Naive thymus-derived CD8-positive, alpha-beta T cell (primary cell): ENCODE measurements at regions not wholly inside any gene's neighbourhood (a gene's known extent, or its start where the extent isn't known, plus 50 kb on each side); places are given as distances from the start of the nearest gene placed in this dataset.
"Not testable (repeated sequence)": the region's sequence is repeated elsewhere in the genome, so short reads cannot be mapped to it uniquely, and the experiment has no call there.

Experiments
- ATAC-seq, 2 donors: fragments of 150-1000 bp; cut with Tn5 transposase in 1 of 2; sonication (Bioruptor Pico), chemical (Tn5 transposase) in 1 of 2; 1 replicate in 1 of 2; 2 replicates in 1 of 2; pipeline ENCODE4 v1.10.0; 2021; ENCODE audit warnings: mild to moderate bottlenecking in 2 of 2, moderate library complexity in 2 of 2
- POLR2A ChIA-PET: fragments of 350-600 bp; sonication (Branson Sonifier 250); formaldehyde crosslinking; loops from one replicate; lab custom pipeline; 2021; ENCODE audit warnings: antibody characterized with exemption; lab: Charles Lee
- DNase-seq, 10 donors: peaks; one replicate each; pipeline versions ENCODE4 v3.0.0 to v3.0.0-alpha.2; 2020 to 2022
- H3K27ac Mint-ChIP-seq, 10 donors: one replicate each; pipeline ENCODE4 v1.8.0; 2020 to 2022; ENCODE audit warnings: mild to moderate bottlenecking in 10 of 10, mixed read lengths in 10 of 10, moderate library complexity in 4 of 10, inconsistent platforms in 1 of 10
- H3K27me3 Mint-ChIP-seq, 5 donors: one replicate each; pipeline ENCODE4 v1.8.0; 2021 to 2022; ENCODE audit warnings: mixed read lengths in 5 of 5
- H3K36me3 Mint-ChIP-seq, 3 donors: one replicate each; pipeline ENCODE4 v1.8.0; 2020 to 2022; ENCODE audit warnings: mixed read lengths in 3 of 3, mild to moderate bottlenecking in 2 of 3, inconsistent platforms in 1 of 3
- H3K4me1 Mint-ChIP-seq, 4 donors: one replicate each; pipeline ENCODE4 v1.8.0; 2021 to 2022; ENCODE audit warnings: mixed read lengths in 4 of 4
- H3K4me3 Mint-ChIP-seq, 10 donors: one replicate each; pipeline ENCODE4 v1.8.0; 2020 to 2022; ENCODE audit warnings: mild to moderate bottlenecking in 10 of 10, mixed read lengths in 10 of 10, moderate library complexity in 6 of 10, inconsistent platforms in 1 of 10
- H3K9me3 Mint-ChIP-seq, 9 donors: one replicate each; pipeline ENCODE4 v1.8.0; 2020 to 2022; ENCODE audit warnings: mixed read lengths in 9 of 9, mild to moderate bottlenecking in 3 of 9, inconsistent platforms in 1 of 9, moderate library complexity in 1 of 9

DNA sequence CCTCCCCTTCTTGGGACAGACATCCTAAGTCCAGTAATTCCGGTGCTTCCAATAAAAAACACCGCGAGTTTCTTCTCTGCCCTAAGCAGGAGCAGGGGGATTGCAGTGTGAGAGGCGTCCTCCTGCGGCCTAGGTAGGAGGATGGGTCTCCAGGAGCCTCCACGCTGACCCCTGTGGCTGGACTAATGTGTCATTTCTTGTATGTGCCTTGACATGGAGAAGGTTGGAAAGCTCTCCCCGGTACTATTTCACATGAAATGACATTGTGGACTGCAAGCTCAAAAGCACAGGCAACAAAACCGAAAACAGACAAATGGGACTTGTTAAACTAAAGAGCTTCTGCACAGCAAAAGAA is 66.6 kb upstream of the ENPP6 start:
- H3K27me3 Mint-ChIP-seq = no peaks in the 10 kb centered on the region
- H3K36me3 Mint-ChIP-seq = no peaks in the 10 kb centered on the region
- peaks cover 14 to 66% (median 53%) of the 10 kb centered on the region in 4 donors for H3K4me1 Mint-ChIP-seq
- H3K27ac Mint-ChIP-seq = peak overlapping the region in 1 of 10 donors; percentile 44
- H3K9me3 Mint-ChIP-seq = no peaks in the 10 kb centered on the region
- no peak for DNase-seq
- POLR2A ChIA-PET = no interaction called here
- no peak overlapping the region for H3K4me3 Mint-ChIP-seq
- no peak for ATAC-seq

DNA sequence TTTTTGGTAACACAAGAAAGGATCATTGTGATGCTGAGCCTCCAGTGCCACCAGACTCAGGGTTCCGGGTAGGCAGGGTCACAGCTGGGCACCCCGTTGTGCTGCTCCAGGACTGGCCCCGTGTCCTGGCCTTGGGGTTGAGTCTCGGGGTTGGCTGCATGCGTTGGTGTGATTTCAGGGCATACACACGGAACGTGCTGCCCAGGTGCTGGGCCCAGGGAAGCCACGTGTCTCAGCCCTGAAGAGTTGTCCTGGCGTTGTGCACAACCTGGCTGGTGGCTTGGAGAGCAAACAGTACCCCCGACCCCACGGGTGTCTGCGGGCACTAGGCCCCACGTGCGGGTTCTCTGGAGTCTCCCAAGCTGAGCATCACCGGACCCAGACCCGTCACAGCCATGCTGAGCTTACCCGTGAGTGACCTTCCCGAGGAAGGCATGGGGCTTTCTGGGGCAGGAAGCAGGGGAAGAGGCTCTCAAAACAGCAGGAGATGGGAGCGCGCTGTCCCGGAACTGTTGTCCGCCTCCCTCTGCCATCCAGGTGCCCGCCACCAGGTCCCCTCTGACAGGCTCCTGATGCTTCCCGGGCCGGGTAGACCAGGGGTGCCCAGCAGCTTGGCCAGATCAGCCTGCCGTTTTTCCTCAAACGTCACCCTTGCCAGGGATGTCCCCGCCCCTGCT is 66.1 kb upstream of the ENPP6 start:
- H3K4me3 Mint-ChIP-seq = no peak overlapping the region
- peaks cover 11 to 61% (median 48%) of the 10 kb centered on the region in 4 donors for H3K4me1 Mint-ChIP-seq
- no peaks in the 10 kb centered on the region for H3K27me3 Mint-ChIP-seq
- DNase-seq (no peak), ATAC-seq (no peak)
- H3K36me3 Mint-ChIP-seq = peaks cover 0 to under 1% (median 0%) of the 10 kb centered on the region in 3 donors
- no peak overlapping the region for H3K27ac Mint-ChIP-seq
- no peaks in the 10 kb centered on the region for H3K9me3 Mint-ChIP-seq
- POLR2A ChIA-PET = no interaction called here

DNA sequence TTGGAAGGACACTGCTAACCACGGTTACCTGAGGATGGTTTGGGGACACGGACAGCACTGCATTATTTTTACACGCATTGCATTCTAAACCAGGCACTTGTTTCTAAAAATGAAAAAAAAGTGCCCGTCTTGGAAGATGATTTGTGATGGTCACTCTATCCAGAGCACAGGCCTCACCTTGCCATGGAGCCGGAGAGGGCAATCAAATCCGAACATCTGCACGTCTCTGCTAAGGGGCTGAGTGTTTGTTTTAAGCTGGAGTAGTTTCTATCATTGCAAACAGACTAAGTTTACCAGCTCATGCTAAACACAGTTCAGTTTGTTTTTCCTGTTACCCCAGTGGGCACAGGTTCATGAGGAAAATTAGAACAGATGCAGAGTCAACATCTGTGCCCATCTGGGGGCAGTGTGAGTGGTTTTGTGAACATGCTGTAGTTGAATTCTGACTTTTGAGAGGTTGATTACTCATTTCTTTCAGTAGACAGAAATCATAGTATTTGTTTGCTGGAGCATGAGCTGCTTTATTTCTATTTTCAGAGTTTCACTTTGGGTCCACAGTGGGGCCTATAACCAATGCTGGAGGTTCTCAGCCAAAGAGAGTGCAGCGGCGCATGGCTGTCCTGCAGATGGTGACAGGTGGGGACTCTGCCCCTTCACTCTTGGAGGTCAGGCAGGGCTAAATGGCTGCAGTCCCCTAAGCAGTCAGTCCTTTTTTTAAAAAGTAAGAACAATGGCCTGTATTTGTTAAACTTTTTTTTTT is 65.4 kb upstream of the ENPP6 start:
- no peaks in the 10 kb centered on the region for H3K9me3 Mint-ChIP-seq
- no peaks in the 10 kb centered on the region for H3K27me3 Mint-ChIP-seq
- no peak for ATAC-seq
- peaks cover 0 to 4% (median 0%) of the 10 kb centered on the region in 3 donors for H3K36me3 Mint-ChIP-seq
- DNase-seq = no peak
- POLR2A ChIA-PET = interaction anchor here (3.0 kb wide), 1 partner anchor 14 kb away, joined by 9 read pairs; no protein-coding TSS in a partner anchor
- H3K4me3 Mint-ChIP-seq = peak overlapping the region in 1 of 10 donors; percentile 28
- peaks cover 7 to 54% (median 41%) of the 10 kb centered on the region in 4 donors for H3K4me1 Mint-ChIP-seq
- H3K27ac Mint-ChIP-seq = peak overlapping the region in 5 of 10 donors; percentile 18 to 82 (median 61)

DNA sequence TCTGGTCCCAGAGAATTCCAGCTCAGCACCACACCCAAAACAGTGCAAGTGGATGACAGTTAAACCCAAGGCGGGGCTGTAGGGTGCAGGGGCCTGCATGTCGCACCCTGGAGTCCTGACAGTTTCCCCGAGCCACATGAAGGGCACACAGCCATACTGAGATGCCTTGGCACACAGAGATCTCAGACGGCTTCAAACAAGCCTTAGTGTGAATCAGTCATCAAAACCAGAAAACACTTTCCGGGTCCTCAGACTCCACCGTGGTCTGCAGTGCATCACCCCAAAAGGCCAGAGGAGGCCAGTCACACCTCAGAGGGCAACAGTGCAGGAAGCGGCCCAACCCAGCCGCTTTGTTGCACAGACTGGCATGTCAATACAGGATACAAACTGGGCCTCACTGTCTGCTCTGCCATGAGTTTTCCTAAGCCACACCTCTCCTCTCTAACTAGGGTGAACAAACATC is 64.6 kb upstream of the ENPP6 start:
- H3K4me1 Mint-ChIP-seq = peaks cover 7 to 47% (median 34%) of the 10 kb centered on the region in 4 donors
- peak overlapping the region in 2 of 10 donors; percentile 26 for H3K4me3 Mint-ChIP-seq

DNA sequence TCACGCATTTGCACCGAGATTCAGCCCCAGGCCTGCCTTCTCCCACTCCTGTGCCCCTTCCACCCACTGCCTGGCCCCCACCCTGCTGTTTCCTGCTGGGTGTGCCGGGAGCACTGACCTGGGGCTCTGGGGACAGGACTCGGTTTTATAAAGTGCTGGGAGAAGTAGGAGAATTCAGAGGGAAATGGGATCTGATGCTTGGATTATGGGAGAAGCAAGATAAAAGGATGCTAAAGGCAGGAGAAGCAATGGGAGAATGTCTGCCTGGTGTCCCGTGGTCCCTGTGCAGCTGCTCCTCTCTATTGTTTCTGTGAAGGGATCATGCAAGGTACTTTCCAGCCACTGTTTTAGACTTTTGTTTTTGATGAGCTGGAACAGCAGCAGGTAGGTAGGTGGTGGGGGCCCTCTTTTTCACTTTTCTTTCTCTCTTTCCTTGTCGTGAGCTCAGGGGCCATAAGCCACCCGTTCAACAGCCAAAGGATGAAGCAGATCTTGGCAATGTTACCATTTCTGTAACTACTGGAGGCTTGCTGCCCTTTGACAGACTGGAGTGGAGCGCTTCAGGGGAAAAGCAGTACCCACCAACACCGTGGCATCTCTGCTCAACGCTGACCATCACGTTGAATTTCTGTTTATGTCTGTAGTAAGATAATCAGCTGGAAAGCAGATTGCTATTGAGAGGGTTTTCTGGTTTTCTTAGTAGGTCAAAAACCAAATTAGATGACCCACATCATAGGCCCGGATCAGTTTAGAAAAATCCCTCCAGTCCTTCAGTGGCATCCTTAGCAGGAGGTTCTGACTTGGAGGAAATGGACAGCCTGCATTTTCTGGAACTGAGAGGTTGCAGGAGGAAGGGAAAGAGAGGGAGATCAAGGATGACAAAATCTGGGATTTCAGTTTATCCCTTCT is 63.8 kb upstream of the ENPP6 start:
- Mint-ChIP-seq H3K27ac (peak overlapping the region in 7 of 10 donors; percentile 11 to 82 (median 54)), H3K4me1 (peaks cover 7 to 47% (median 34%) of the 10 kb centered on the region in 4 donors), H3K9me3 (peaks cover 0 to 6% (median 3%) of the 10 kb centered on the region in 9 donors), H3K36me3 (peaks cover 0 to 9% (median 4%) of the 10 kb centered on the region in 3 donors), H3K27me3 (no peaks in the 10 kb centered on the region), H3K4me3 (peak overlapping the region in 2 of 10 donors; percentile 3 to 23)
- POLR2A ChIA-PET = interaction anchor here (0.8 to 3.0 kb wide), 2 partner anchors 12 to 16 kb away, joined by 3 to 9 read pairs; no protein-coding TSS in a partner anchor
- ATAC-seq = no peak
- DNase-seq = no peak

More for the DNA sequence above, 64.6 kb upstream of the ENPP6 start:
- ATAC-seq = peak; percentile 73 to 80
- Mint-ChIP-seq H3K36me3 (peaks cover 0 to 4% (median 0%) of the 10 kb centered on the region in 3 donors), H3K9me3 (no peaks in the 10 kb centered on the region), H3K27me3 (no peaks in the 10 kb centered on the region), H3K27ac (peak overlapping the region in 8 of 10 donors; percentile 18 to 82 (median 62))
- POLR2A ChIA-PET = interaction anchor here (3.0 kb wide), 1 partner anchor 13 kb away, joined by 9 read pairs; no protein-coding TSS in a partner anchor
- DNase-seq = peak in 7 of 10 donors; percentile 5 to 53 (median 35)

DNA sequence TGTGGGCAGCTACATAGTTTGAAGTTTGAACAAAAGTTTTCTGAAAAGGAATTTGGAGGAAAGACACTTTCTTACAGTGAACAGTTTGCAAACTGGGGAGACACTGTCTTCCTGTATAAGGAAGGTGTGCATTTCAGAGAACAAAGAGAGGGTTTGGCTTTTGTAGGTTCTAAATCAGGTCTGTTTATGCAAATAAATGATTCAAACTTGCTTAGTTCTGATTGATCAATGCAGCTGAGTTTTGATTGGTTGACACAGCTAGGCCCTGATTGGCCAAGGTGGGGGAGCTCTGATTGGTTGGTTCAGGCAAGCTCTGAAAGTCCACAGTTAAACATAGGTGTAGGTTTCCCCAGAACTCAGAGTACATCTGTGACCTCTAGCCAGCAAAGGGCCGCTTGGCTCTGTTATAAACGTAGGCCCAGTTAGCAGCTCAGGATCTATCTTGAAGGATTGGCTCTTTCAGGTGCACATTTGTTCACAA is 63.0 kb upstream of the ENPP6 start:
- Mint-ChIP-seq H3K4me3 (peak overlapping the region in 1 of 10 donors; percentile 27), H3K27me3 (no peaks in the 10 kb centered on the region), H3K4me1 (peaks cover 6 to 47% (median 34%) of the 10 kb centered on the region in 4 donors), H3K9me3 (peaks cover 0 to 11% (median 5%) of the 10 kb centered on the region in 9 donors), H3K36me3 (peaks cover 0 to 12% (median 6%) of the 10 kb centered on the region in 3 donors), H3K27ac (peak overlapping the region in 7 of 10 donors; percentile 12 to 76 (median 32))
- peak in 3 of 10 donors; percentile 11 to 39 (median 14) for DNase-seq
- peak in 1 of 2 donors; percentile 57 for ATAC-seq
- POLR2A ChIA-PET = interaction anchor here (3.0 kb wide), 1 partner anchor 12 kb away, joined by 9 read pairs; no protein-coding TSS in a partner anchor

DNA sequence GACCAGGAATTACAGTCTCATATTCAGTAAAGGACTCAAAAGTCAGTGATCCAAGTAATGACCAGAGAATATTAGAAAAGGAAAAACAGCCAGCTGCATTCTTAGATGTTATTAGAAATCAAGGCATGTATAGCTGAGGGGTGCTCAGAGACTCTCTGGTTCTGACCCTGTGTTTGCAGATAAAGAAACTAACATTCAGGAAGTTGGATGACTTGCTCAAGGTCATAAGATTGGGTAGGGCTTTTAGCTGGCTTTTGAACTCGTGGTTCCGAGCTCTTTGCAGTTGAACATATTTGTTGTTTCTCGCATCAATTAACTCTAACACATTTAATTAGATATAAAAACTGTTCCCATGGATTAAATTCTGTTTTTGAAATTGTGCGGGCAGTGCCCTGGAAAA is 62.5 kb upstream of the ENPP6 start:
- ATAC-seq (no peak), DNase-seq (no peak)
- Mint-ChIP-seq H3K27me3 (no peaks in the 10 kb centered on the region), H3K27ac (peak overlapping the region in 7 of 10 donors; percentile 21 to 71 (median 43)), H3K4me3 (peak overlapping the region in 1 of 10 donors; percentile 27), H3K36me3 (peaks cover 0 to 12% (median 6%) of the 10 kb centered on the region in 3 donors), H3K9me3 (peaks cover 0 to 11% (median 5%) of the 10 kb centered on the region in 9 donors), H3K4me1 (peaks cover 6 to 47% (median 34%) of the 10 kb centered on the region in 4 donors)
- POLR2A ChIA-PET = interaction anchor here (3.0 kb wide), 1 partner anchor 11 kb away, joined by 9 read pairs; no protein-coding TSS in a partner anchor

DNA sequence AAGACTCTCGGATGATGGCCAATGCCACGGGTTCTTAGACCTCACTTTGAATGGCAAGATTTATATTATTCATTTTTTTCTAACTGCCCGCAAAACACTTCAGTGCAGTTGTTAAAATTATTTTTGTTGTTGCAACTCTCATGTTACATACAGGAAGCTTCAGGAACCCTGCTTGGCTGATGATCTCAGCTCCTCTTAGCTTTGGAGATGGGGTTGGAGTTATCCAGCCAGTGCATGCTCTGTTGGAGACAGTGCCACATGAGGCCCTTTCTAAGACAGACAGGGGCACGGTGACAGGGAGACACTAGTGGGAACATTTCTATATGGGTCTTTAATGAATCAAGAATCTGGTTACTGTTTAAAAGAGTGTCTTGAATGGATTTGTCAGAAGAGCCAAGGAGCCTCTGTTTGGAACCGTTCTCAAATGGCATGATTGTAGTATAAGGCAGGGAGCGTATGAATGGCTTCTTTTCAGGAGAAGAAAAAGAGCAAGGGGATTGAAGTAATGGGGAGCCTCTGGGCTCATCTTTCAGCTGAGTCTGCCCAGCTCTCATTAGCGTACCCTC is 61.9 kb upstream of the ENPP6 start:
- Mint-ChIP-seq H3K36me3 (peaks cover 0 to 12% (median 6%) of the 10 kb centered on the region in 3 donors), H3K4me3 (no peak overlapping the region), H3K27me3 (no peaks in the 10 kb centered on the region), H3K4me1 (peaks cover 6 to 45% (median 34%) of the 10 kb centered on the region in 4 donors), H3K27ac (peak overlapping the region in 3 of 10 donors; percentile 6 to 71 (median 18)), H3K9me3 (peaks cover 0 to 11% (median 5%) of the 10 kb centered on the region in 9 donors)
- DNase-seq (no peak), ATAC-seq (no peak)
- POLR2A ChIA-PET = no interaction called here

DNA sequence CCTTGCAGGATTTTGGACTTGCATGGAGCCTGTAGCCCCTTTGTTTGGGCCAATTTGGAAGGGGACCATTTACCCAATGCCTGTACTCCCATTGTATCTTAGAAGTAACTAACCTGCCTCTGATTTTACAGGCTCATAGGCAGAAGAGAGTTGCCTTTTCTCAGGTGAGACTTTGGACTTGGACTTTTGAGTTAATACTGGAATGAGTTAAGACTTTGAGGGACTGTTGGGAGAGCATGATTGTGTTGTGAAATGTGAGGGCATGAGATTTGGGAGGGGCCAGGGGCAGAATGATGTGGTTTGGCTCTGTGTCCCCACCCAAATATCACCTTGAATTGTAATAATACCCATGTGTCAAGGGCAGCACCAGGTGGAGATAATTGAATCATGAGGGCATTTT is 60.1 kb upstream of the ENPP6 start:
- H3K9me3 Mint-ChIP-seq = peaks cover 0 to 11% (median 5%) of the 10 kb centered on the region in 9 donors
- peaks cover 6 to 32% (median 29%) of the 10 kb centered on the region in 4 donors for H3K4me1 Mint-ChIP-seq
- DNase-seq, POLR2A ChIA-PET, H3K27ac Mint-ChIP-seq, ATAC-seq, H3K27me3 Mint-ChIP-seq, H3K4me3 Mint-ChIP-seq: not testable (repeated sequence)
- peaks cover 0 to 12% (median 6%) of the 10 kb centered on the region in 3 donors for H3K36me3 Mint-ChIP-seq

DNA sequence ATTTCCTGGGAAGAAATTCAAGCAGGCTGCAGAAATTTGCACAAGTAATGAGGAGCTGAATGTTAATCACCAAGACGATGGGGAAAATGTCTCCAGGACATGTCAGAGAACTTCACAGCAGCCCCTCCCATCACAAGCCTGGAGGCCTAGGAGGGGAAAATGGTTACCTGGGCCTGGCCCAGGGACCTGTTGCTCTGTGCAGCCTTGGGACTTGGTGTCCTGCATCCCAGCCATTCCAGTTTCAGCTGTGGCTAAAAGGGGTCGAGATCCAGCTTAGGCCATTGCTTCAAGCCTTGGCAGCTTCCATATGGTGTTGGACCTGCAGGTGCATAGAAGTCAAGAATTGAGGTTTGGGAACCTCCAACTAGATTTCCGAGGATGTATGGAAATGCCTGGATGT is 59.3 kb upstream of the ENPP6 start:
- H3K27ac Mint-ChIP-seq, DNase-seq, H3K4me3 Mint-ChIP-seq, H3K27me3 Mint-ChIP-seq, ATAC-seq, POLR2A ChIA-PET: not testable (repeated sequence)
- peaks cover 6 to 24% (median 22%) of the 10 kb centered on the region in 4 donors for H3K4me1 Mint-ChIP-seq
- H3K9me3 Mint-ChIP-seq = peaks cover 0 to 11% (median 5%) of the 10 kb centered on the region in 9 donors
- H3K36me3 Mint-ChIP-seq = peaks cover 0 to 12% (median 6%) of the 10 kb centered on the region in 3 donors

DNA sequence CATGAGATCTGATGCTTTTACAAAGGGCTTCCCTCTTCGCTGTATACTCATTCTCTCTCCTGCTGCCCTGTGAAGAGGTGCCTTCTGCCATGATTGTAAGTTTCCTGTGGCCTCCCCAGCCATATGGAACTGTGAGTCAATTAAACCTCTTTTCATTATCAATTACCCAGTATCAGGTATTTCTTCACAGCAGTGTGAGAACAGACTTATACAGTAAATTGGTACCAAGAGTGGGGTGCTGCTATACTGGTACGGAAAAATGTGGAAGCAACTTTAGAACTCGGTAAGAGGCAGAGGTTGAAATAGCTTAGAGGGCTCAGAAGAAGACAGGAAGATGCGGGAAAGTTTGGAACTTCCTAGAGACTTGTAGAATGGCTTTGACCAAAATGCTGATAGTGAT is 58.7 kb upstream of the ENPP6 start:
- H3K4me3 Mint-ChIP-seq, DNase-seq, H3K27me3 Mint-ChIP-seq, POLR2A ChIA-PET, ATAC-seq: not testable (repeated sequence)
- peaks cover 0 to 11% (median 5%) of the 10 kb centered on the region in 9 donors for H3K9me3 Mint-ChIP-seq
- H3K36me3 Mint-ChIP-seq = peaks cover 0 to 12% (median 6%) of the 10 kb centered on the region in 3 donors
- peak overlapping the region in 2 of 10 donors; percentile 8 to 19 for H3K27ac Mint-ChIP-seq
- peaks cover 2 to 18% (median 16%) of the 10 kb centered on the region in 4 donors for H3K4me1 Mint-ChIP-seq
